ENCODE measurements at regions not wholly inside any gene's neighbourhood (a gene's known extent, or its start where the extent isn't known, plus 50 kb on each side); places are given as distances from the start of the nearest gene placed in this dataset.
"Not testable (repeated sequence)": the region's sequence is repeated elsewhere in the genome, so short reads cannot be mapped to it uniquely, and the experiment has no call there.

DNA sequence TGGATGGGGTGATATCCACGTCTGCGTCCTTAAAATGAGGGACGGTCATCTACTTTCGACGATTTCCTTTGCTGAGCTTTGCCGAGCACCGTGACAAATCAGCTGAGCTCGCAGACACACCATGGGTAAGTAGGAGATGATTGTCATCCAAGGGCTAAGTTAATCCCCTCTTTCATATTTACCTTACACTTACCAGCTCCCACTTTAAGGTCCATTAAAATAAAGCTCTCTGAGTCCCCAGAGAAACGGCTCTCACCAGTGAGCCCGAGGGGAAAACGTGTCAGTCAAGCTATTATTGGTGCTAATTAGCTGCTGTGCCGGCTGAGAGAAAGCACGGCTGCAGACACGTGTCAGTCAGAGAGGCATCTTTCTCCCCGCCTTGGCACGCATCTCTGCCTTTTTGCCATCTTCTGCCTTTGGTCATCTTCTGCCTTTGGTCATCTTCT is 72.2 kb downstream of the CRLF2 start:
- DNase-seq = no peak

DNA sequence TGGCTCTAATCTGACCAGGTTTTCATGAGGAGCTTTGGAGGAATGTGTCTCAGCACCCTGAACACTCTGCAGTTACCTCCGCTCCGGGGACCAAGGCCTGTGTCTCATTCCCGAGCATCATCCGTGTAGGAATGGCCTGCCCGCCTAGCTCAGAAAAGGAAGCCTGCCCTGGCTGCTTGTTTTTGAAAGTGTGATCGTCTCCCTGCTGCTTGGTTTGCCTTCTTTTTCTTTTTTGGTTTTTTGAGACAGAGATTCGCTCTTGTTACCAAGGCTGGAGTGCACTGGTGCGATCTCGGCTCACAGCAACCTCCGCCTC is 73.3 kb downstream of the CRLF2 start:
- no peak for DNase-seq

DNA sequence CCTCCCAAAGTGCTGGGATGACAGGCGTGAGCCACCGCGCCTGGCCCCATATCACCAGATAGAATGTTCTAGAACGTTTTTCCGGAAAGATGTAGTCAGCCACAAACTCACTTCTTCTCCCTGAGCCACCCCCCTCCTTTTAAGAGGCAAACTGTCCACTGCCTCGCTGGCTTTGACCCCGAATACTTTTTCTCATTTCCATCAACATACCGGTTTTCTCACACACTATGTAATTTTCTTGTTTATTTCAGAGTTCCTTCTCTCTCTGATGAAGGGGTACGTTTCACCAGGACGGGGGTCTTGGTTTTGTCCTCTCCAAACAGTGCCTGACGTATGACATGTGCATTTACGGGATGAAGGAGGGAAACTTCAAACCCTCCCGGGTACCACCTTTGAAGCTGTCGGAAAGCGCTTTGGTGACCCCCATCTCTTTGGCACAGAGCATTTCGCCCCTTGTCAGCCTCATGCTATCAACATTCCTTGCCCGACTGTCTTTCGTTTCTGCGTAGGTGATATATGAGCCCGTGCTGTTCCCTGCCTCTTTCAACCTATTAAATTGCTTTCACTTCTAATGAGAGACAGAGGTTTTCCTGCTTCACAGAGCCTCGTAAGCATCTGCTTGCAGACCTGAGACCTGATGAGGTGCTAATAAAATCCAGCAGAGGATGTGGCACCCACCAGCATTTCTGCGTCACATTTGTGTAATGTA is 73.8 kb downstream of the CRLF2 start:
- no peak for DNase-seq

DNA sequence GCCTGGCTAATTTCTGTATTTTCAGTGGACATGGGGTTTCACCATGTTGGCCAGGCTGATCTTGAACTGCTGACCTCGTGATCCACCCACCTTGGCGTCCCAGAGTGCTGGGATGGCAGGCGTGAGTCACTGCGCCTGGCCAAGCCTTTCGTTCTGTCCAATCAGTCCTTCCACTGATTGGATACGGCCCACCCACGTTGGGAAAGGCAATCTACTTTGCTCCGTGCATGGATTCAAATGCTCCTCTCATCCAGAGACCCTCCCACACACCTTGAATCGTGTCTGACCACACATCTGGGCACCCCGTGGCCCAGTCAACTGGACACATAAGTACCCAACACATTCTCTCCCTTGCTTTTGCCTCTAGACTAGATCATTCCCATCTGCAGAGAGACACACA is 74.9 kb downstream of the CRLF2 start:
- DNase-seq = no peak

DNA sequence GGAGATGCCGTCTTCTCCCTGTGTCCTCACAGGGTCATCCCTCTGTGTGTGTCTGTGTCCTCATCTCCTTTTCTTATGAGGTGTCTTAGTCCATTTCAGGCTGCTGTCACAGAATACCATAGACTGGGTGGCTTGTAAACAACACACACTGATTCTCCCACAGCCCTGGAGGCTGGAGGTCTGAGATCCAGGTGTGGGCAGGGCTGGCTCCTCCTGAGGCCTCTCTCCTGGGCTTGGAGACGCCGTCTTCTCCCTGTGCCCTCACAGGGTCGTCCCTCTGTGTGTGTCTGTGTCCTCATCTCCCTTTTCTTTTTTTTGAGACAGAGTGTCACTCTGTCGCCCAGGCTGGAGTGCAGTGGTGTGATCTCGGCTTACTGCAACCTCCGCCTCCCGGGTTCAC is 75.9 kb downstream of the CRLF2 start:
- DNase-seq = not testable (repeated sequence)

DNA sequence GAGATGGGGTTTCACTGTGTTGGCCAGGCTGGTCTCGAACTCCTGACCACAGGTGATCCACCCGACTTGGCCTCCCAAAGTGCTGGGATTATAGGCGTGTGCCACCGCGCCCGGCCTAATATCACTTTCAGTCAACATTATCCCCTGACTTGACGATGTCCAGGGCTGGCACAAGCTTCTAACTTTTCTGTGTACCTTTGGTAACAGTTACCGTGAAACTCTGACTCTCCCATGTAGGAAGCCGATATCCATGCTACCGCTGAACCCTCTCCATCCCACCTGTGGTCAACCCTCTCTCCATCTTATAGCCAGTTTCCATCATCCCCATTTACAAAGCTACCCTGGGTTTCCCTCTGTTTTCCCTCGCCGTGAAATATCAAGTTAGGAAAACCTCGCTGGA is 77.5 kb downstream of the CRLF2 start:
- no peak for DNase-seq

DNA sequence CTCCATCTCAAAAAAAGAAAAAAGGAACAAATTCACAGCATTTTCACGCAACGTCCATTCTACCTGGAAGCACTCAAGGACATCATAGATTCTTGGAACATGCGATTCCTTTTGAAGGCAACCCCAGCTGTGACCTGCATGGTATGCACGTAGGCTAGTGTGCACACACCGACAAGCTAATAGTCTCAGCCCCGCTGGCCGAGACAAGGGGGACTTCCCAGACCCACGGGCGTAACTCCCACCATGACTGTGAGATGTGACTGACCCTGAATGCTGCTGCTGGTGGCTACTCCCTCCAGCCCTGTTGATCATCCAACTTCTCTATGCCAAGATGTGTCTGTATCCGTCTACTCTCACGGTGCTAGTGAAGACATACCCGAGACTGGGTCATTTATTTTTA is 78.3 kb downstream of the CRLF2 start:
- DNase-seq = no peak

DNA sequence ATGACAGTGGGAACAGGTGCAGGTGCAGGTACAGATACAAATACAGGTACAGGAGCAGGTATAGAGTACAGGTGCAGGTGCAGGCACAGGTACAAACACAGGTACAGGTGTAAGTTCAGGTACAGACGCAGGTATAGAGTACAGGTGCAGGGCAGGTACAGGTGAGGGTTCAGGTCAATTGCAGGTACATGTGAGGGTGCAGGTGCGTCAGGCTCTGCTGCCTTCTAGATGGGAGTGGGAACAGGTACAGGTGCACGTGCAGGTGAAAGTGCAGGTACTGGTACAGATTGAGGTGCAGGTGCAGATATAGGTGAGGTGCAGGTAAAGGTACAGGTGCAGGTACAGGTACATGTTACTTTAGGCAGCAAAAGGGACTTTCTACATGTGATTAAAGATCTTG is 85.7 kb downstream of the CRLF2 start:
- no peak for DNase-seq

DNA sequence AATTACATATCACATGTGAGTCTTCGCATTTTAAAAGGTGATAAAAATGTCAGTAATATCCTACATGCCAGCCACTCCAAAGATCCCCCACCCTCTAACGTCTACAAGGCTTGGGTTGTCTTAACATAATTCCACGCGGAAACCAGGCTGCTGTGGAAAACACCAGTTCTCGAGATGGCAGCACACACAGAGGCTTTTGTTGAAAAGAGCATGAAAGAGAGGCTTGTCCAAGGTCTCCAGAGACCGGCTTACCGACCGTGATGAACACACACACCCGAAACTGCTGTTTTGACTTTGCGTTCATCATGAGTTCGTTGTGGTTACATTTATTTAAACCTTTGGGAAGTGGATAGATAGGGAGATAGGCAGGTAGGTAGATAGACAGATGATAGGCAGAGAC is 87.9 kb downstream of the CRLF2 start:
- no peak for DNase-seq

DNA sequence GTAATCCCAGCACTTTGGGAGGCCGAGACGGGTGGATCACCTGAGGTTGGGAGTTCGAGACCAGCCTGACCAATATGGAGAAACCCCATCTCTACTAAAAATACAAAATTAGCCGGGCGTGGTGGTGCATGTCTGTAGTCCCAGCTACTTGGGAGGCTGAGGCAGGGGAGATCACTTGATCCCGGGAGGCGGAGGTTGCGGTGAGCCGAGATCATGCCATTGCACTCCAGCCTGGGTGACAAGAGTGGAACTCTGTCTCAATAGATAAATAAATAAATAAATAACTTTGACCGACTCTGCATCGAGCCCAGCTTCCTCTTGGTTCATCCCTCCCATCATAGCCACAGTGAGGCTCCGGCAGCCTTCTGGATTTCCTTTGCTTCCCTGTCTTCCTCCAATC is 89.6 kb downstream of the CRLF2 start:
- not testable (repeated sequence) for DNase-seq

DNA sequence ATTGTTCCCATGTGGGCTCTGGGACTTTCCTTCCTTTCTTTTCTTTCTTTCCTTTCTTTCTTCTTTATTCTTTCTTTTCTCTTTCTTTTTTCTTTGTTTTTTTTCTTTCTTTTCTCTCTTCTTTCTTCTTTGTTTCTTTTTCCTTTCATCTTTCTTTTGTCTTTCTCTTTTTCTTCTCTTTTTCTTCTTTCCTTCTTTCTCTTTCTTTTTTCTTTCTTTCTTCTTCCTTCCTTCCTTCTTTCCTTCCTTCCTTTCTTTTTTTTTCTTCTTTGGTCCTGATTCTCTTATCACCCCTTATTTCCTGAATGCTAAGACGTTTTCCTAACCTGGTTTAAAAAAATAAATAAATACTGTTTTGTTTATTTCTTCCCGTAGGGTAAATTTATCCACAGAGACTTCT is 93.2 kb downstream of the CRLF2 start:
- DNase-seq = no peak

DNA sequence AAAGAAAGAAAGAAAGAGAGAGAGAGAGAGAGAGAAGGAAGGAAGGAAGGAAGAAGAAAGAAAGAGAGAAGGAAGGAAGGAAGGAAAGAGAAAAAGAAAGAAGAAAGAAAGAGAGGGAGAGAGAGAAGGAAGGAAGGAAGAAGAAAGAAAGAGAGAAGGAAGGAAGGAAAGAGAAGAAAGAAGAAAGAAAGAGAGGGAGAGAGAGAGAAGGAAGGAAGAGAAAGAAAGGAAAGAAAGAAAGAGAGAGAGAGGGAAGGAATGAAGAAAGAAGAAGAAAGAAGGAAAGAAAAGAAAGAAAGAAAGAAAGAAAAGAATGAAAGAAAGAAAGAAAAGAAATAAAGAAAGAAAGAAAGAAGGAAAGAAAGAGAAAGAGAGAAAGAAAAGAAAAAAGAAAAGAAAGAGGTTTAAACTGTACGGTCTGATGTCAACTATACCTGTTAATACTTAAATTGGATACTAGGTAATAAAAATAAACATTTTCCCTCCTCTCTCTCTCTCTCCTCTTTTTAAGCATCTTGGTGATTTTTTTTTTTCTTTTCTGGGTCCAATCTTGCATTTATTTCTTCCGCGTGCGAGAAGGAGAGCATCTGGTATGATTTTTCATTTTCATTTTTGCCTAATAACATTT is 93.8 kb downstream of the CRLF2 start:
- DNase-seq = no peak

DNA sequence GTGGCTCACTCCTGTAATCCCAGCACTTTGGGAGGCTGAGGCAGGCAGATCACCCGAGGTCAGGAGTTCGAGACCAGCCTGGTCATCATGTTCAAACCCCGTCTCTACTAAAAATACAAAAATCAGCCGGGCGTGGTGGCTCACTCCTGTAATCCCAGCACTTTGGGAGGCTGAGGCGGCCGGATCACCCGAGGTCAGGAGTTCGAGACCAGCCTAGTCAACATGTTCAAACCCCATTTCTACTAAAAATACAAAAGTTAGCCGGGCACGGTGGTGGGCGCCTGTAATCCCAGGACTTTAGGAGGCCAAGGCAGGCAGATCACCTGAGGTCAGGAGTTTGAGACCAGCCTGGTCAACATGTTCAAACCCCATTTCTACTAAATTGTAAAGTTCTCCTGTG is 97.0 kb downstream of the CRLF2 start:
- DNase-seq = not testable (repeated sequence)

DNA sequence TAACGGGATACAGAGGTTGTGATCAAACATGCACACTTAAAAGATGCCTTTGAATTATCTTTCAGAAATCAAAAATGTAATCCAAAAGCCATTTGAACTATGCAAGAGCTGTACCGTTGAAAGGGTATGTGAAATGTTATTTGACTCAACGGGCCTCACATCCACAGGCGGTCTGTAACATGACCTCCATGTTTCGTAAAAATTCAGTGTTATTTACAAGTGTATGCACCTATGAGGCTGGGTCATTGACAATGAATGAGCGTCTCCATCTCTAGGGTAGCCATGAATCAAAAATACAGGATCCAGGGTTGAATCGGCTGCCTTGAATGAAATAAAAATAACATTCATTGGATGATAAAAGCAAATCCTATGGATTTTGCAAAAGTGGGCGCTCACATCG is 100.1 kb downstream of the CRLF2 start:
- DNase-seq = no peak

DNA sequence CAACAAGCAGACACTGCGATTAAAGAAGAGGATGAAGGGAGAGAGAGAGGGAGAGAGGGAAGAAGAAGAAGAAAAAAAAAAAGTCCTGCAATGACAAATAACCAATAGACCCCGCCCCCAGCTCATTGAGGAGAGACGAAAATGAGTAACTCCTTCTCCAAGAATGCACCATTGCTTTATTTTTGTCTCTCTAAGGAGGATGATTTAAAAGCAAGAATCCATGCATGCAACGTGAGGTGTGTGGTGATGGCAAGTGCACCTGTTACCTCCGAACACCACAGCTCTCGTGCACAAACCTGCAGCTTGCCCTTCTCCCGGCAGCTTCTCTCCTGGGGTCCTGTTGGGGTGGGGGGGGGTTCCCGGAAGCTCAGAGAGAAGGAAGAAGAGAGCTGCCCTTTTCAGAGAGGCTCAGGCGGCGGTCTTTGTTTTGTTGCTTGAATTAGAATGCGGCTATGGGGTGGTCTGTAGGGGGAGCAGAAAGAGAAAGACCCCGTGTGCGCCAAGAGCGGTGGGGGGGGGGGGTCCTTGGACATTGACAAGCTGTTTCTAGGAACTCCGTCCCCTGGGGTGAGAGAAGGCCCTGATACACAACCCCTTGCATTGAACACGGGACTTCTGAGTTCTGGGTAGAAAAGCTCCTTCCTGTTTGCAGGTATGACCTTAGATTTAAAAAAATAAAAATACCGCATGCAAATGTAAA is 100.7 kb downstream of the CRLF2 start:
- no peak for DNase-seq

DNA sequence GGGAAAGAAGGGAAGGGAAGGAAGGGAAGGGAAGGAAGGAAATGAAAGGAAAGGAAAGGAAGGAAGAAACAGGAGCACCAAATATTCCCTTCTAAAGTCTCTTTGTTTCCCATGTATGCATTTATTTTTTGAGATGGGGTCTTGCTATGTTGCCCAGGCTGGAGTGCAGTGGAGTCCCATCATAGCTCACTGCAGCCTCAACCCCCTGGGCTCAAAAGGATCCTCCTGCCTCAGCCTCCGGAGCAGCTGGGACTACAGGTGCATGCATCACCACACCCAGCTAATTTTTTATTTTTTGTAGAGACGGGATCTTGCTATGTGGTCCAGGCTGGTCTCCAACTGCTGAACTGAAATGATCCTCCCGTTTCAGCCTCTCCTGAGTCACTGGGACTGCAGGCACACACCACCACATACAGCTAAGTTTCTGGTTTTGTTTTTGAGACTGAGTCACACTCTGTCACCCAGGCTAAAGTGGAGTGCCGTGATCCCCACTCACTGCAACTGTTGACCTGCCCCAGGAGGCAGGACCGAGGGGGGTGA is 102.8 kb downstream of the CRLF2 start:
- no peak for DNase-seq

DNA sequence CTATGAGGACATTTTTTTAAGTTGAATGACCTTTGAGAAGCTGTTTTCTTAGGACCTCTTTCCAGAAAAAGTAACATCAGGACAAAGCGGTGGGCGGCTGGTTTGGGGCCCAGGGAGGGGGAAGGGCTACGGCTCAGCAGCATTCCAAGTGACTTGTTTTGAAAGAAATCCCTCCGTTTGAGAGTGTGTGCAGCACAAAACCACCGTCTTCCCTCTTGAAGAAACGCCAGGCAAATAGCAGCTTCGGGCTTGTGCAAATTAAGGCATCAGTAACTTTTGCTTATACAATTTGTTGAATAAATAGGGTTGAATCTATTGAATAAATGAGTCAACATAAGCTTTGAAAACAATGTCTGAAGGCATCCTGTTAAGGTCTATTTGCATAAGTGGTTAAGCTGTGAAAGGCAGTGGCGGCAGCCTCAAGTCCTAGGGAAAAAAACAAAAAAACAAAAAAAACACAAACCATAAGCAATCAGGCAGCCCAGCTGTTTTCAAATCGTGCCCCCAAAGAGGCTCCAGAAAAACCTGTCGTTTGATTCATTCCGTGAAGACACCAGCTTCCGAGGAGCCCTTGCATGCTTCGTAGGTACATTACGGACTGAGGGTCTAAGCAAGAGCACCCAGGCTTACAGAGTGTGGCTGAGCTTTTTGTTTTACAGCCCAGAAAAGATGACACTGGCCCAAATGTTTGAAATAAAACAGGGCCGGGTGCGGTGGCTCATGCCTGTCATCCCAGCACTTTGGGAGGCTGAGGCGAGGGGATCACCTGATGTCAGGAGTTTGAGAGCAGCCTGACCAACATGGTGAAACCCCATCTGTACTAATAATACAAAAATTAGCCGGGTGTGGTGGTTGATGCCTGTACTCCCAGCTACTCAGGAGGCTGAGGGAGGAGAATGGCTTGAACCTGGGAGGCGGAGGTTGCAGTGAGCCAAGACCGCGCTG is 103.7 kb downstream of the CRLF2 start:
- no peak for DNase-seq

DNA sequence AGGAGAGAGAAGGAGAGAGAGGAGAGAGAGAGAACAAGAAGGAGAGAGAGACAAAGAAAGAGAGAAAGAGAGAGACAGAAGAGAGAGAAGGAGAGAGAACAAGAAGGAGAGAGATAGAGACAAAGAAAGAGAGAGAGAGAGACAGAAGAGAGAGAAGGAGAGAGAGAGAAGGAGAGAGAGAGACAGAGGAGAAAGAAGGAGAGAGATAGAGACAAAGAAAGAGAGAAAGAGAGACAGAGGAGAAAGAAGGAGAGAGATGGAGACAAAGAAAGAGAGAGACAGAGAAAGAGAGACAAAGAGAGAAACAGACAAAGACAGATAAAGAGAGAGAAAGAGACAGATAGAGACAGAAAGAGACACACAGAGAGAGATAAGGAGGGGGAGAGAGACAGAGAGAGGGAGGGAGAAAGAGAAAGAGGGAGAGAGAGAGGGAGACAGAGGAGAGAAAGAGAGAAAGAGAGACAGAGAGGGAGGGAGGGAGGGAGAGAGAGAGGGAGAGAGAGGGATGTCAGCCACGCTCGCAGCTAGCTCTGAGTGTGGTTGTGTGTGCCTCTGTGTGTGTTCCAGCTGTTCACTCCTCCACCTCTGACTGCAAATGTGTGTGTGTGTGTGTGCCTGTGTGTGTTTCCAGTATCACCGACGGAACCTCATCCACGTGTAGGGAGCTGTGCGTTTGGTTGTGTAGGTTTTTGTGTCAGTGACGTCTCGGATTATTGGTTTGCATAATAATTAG is 105.8 kb downstream of the CRLF2 start:
- no peak for DNase-seq

DNA sequence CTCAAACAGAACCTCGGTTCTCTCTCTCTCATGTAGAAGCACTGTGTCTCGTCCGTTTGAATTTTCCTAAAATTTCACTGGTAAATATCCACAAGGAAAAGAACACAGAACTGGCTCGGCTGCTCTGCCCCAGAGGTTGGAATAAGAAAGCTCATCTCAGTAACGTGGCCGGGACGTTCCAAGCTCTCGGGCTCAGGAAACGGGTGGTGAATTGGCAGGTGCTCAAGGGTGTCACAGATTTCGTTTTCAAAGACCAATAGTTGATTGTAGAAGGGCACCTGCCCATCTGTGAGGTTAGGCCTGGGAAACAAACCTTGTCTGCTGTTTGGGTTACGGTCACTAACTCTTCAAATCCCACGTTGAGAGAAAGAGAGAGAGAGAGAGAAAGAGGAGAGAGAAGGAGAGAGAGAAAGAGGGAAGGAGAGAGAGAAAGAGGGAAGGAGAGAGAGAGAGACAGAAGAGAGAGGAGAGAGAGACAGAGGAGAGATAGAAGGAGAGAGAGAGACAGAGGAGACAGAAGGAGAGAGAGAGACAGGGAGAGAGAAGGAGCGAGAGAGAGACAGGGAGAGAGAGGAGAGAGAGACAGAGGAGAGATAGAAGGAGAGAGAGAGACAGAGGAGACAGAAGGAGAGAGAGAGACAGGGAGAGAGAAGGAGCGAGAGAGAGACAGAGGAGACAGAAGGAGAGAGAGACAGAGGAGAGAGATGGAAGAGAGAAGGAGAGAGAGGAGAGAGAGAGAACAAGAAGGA is 106.6 kb downstream of the CRLF2 start:
- no peak for DNase-seq

DNA sequence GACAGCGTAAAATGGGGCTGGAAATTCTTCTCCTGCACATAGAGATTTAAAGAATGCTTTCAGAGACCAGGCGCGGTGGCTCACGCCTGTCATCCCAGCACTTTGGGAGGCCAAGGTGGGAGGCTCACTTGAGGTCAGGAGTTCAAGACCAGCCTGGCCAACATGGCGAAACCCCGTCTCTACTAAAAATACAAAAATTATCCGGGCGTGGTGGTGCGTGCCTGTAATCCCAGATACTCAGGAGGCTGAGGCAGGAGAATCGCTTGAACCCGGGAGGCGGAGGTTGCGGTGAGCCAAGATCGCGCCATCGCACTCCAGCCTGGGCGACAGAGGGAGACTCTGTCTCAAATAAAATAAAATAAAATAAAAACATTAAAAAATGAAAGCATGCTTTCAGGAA is 107.4 kb downstream of the CRLF2 start:
- not testable (repeated sequence) for DNase-seq

DNA sequence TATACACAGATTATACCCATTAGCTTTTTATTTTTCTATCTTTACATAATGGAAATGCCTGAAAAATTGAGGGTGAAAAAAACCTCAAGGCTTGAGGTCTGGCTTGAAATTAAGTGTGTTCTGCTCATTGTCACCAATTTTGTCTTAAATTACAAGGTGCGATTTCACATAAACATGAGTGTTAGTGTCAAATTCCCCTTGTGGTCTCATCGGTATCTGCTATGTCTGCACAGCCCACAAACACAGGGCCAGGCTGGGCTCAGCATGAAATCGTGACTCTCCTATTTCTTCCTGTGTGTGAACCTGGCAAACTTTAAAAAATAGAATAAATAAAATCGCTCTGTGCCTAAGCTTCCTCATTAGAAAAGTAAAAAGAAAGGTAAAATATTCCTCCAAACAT is 109.1 kb downstream of the CRLF2 start:
- no peak for DNase-seq

DNA sequence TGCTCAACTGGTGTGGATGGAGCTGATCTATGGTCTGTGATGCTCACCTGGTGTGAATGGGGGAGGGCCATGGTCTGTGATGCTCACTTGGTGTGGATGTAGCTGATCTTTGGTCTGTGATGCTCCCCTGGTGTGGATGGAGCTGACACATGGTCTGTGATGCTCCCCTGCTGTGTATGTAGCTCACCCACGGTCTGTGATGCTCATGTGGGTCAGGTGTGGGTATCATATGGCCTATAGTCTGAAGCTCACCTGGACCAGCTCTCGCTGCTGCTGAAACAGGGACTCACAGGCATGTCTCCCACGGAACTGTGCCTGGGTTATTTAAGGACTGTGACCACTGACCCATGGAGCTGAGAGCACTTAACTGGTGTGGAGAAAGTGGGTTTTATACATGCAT is 109.7 kb downstream of the CRLF2 start:
- no peak for DNase-seq
